GM19043 (cell line): ENCODE measurements at regions not wholly inside any gene's neighbourhood (a gene's known extent, or its start where the extent isn't known, plus 50 kb on each side); places are given as distances from the start of the nearest gene placed in this dataset.
"Not testable (repeated sequence)": the region's sequence is repeated elsewhere in the genome, so short reads cannot be mapped to it uniquely, and the experiment has no call there.

Source experiments
- ATAC-seq: cut with Tn5 transposase; IDR thresholded peaks from one replicate; pipeline ENCODE4 v1.9.1; 2021; ENCODE audit warnings: low read depth; ENCODE audit not compliant: unreplicated experiment

DNA sequence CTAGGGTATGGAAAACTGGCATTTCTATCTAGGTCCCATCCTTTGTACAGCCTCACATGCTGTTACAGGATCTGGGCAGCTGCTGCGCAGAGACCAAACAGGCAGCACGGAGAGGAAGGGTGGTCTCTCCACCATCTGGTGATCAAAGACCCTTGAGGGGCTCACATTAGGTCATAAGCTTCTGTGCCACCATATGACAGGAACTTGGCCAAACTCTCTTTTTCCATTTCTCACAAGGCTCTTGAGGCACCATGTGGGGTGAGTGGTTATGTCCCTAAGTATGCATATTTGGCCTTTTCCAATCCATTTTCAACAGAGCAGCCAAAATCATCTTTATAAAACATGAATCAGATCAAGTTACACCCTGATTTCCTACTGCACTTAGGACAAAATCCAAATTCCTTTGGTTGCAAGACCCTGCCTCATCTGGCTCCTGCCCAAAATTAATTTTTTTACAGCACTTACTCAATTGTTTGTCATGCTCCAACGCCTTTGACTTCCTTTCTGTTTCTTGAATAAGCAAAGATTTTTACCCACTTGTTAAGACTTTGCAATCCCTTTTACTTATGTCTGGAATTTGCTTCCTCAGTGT is 730.0 kb downstream of the MAT2B start:
- no peak for ATAC-seq

DNA sequence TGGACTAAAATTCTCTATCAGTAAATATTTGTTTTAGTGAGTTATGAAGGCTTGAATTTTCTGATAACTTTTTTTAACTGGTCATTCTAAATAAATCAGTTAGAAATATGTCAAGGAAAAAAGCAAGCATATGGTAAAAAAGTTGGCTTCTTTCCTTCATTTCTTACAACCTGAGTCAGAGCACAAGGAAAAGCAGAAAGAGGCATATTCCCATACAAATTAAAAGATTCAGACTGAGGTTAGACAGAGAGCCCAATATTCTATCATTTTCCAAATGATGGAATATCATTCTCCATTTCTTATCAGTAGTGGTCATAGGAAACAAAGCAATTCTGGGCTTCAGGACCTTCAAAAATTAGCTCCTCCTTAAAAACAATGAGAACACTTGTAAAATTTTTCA is 732.1 kb downstream of the MAT2B start:
- ATAC-seq: no peak

GRCh38 chr5:164251781-164252180 is 746.4 kb downstream of the MAT2B start:
- ATAC-seq: not testable (repeated sequence)

- no peak for ATAC-seq
Measured at GRCh38 chr5:164253764-164254163, 748.3 kb downstream of the MAT2B start.

GRCh38 chr5:164255598-164256213 is 750.3 kb downstream of the MAT2B start:
- no peak for ATAC-seq

DNA sequence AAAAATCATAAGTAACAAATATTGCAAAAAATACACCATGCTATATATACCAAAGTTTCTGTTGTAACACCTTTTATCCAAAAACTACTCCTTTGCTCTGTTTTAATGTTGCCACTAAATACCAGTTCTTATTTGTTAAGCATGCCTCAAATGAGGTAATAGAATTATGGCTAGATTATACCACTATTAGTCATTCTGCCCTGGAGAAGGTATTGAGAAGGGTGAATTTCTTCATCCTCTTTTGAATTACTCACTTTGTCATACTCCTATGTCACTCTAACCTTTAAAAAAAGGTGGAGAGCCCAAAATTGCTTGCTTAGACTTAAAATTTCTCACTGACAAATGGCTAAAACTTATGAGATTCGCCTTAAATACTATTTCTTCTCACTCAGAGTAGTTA is 750.9 kb downstream of the MAT2B start:
- no peak for ATAC-seq

DNA sequence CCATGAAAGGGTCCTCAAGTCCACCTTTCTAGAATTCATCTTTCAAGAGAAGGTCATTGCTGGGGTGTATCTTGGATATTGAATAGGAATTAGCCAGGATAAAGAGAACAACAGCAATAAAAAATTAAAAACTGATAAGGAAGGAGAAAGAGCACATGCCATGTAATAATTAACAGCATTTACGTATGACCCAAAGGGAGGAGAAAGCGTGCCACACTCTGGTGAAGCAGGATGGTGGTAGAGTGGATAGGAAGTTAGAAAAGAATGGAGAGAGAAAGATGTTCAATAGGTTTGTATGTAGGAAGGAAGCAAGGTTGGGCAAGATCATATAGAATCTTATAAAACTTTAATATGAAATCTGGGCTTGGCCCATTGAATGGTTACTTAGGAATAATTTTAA is 751.5 kb downstream of the MAT2B start:
- no peak for ATAC-seq

GRCh38 chr5:164265566-164265965 is 760.1 kb downstream of the MAT2B start:
- ATAC-seq: no peak

- ATAC-seq: no peak
Measured at GRCh38 chr5:164266571-164266970, 761.2 kb downstream of the MAT2B start.

- ATAC-seq: no peak
Measured at GRCh38 chr5:164277720-164278119, 772.3 kb downstream of the MAT2B start.

DNA sequence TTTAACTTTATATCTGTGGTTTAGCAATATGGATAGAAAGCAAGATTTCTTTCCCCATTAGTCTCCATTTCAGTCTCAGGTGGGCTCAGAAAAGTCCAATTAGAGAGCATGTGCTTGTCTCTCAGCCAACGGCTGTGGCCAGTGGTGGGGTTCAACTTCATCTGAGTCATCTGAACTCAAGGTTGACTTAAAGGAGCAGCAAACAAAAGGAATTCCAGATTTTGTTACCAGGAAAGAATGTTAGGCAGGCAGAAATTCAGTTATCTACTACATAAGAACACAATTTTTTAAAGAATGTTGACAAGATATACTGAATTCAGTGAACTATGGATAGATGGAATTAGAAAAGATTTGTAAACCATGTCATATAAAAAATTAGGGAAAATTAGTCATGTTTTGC is 784.1 kb downstream of the MAT2B start:
- no peak for ATAC-seq

DNA sequence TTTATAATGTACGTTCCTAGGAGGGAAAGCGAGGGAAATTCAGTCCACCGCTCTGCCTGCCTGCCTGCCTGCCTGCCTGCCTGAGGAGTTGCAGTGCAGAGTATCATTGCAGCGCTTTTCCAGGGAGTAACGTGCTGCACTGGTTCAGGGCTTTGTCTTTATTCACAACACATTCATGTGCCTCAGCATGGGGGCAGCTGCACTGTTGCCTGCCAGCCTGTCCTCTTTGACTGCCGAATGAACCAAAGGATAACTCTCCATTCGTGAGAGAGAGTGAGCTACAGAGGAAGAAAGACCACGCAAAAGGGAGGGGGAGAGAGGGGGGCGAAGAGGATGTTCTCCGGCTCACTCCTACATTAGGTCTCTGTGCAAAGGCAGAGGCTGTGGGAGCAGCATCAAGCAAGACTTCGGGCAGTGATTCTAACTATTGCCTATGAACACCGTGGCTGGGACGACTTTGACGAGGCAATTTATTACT is 791.2 kb downstream of the MAT2B start:
- no peak for ATAC-seq

DNA sequence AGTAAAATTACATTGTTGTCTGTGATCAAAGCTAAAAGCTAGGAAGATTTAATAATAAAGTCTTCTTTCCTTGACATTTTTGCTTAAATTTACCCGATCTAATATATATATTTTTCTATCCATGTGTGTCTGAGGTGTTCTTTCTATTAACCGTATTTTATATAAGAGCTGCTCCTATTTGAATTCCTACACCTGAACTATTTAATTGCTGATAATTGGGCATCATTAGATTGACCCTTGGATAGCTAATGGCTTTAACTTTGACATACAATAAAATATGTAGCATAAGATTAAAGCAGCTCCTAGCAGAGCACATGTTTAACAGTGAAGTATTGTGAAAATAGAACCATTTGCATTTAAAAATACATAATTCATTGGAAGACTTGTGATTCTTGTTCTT is 792.7 kb downstream of the MAT2B start:
- no peak for ATAC-seq

GRCh38 chr5:164300295-164300694 is 794.9 kb downstream of the MAT2B start:
- ATAC-seq: no peak

- ATAC-seq: no peak
Measured at GRCh38 chr5:164301136-164301535, 795.7 kb downstream of the MAT2B start.

DNA sequence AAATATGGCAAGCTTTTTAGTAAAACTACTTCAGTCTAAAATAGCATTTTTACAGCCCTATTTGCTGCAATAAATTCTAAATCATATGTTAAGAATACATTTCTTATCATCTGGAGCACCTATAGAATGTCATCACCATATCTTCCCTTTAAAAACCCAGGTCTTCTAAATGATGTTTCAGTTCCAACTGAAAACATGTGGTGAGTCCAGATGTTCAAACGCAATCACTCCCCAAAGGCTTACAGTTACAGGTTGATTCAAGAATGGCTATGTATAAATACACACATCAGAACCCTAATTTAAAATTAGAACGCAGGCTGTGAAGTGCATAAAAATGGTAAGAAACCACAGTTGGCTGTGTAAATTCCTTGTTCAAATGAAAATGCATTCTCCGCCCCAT is 796.3 kb downstream of the MAT2B start:
- no peak for ATAC-seq

DNA sequence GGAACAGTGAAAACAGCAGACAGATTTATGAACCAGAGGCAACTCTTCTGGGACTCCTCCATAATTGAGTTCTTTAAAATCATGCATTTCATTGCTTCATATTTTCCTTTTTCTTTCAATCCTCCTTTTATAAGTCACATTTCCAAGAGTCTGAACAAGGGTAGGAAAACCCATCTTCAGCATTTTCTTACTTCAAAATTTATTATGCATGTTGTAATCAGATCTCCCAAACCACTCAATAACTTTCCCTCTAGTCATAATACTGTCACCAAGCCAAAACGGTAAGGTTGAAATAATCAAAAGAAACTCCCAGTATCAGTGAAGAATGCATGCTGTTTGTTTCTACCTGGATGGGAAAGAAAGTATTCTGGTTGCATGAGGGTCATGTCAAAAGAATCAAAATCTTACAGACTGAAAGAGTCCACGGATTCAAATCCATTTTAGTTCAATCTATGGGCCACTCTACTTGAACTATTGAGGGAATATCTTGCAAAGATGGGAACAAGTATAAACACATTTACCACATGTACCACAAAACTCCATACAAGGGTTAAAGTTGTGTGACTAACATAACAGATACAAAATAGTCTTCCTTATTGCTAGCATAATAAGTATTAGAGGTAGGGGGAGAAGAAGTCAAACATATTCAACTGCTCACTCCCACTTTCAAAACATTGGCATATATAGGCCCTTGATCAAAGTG is 797.3 kb downstream of the MAT2B start:
- ATAC-seq: no peak

DNA sequence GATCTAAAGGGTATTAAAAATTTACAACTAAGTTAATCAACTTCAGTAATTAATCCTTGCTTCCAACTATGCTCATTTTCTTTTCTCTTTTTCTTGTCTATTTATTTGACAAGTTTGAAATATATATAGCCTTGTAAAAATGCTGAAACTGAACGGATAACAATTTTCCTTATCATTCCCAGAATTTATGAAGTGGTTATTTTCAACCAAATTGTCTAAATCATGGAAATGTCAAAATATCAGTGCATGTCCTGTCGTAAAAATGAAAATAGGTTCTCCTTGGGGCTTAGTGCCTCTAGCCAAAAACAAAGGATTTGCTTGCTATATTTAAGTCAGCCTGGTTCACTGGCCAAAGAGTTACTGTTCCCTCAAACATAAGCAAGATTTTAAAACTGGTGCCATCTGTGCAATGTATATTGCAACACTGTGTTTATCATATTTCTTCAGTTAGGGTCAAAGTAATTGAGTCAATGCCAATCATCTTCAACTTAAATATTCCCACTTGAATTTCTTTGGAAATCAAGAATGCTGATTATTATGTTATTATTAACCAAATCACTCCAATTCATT is 798.3 kb downstream of the MAT2B start:
- ATAC-seq: no peak

DNA sequence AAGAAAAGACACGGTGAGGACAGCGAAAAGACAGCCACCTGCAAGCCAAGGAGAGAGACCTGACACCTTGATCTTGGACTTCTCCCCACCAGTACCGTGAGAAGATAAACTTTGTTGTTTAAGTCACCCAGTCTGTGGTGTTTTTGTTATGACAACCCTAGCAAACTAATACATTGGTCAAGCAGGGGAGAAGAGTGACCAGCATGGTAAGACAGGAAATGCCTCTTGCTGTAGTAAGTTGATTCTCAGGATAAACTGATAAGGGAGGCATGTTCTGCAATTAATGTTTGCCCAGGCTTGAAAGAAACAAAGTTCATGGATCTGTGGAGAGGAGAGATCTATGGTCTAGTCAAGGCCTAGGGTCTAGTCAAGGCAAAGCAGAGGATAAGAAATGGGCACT is 801.2 kb downstream of the MAT2B start:
- ATAC-seq: no peak

DNA sequence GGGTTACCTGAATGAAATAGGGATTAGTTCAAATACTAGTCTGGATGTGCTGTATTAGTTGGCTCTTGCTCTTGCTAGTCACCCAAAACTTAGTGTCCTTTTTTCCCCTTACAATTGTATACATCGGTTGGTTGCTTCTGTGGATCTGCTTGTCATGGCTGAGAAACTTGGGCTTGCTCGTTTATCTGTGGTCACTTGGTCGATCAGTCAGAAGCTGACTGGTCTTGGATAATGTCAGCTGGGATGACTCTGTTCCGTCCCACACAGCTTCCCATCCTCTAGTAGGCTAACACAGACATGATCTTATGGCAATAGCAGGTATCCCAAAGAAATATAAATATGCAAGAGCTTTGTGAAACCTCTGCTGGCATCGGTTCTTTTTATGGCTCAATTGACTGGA is 807.4 kb downstream of the MAT2B start:
- no peak for ATAC-seq

GRCh38 chr5:164317676-164318075 is 812.3 kb downstream of the MAT2B start:
- no peak for ATAC-seq

DNA sequence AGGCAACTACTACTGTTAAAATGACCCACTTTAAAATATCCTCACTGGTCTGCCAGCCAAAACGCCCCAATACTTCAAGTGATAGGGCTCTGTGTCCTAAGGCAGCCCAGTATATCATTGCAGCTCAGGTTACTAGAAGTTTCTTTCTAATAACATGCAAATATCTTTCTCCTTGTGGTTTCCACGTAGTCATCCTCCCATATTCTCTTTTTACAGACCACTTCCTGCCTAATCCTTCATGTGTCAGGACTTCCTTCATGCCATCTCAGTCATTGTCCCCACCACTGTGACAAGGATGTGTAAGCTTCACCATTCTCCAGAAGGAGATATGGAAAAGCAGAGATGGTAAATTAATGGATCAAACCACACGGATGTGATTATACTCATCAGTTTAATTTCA is 813.7 kb downstream of the MAT2B start:
- ATAC-seq: no peak
